ENCODE measurements at regions not wholly inside any gene's neighbourhood (a gene's known extent, or its start where the extent isn't known, plus 50 kb on each side); places are given as distances from the start of the nearest gene placed in this dataset.

DNA sequence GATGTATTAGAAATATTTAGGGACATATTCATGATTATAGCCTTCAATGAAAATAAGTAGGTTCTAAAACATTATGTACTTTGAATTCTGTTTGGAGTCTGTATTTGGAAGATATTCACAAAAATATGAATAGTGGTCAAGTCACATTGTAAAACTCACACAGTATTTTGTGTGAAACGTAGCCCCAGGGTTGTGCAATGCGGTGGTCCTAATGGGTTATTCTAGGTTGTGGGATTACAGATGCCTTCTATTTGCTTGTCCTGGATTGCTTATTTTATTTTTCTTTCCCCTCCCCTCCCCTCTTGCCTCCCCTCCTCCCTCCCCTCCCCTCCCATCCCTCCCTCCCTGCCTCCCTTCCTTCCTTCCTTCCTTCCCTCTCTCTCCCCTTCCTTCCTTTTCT lies 93.7 kb upstream of the THUMPD2 start (continued):
- TF ChIP-seq ZIC2 (tag by site-specific recombination; IDR thresholded peaks at IDR 0.05) (no peak), GLI4 (tag by site-specific recombination; IDR thresholded peaks at IDR 0.05) (no peak), ZNF510 (tag by site-specific recombination; IDR thresholded peaks at IDR 0.05; ENCODE audit: insufficient replicate concordance) (no peak), ZNF776 (tag by site-specific recombination; IDR thresholded peaks at IDR 0.05; ENCODE audit: borderline replicate concordance) (no peak), ZNF426 (tag by site-specific recombination; IDR thresholded peaks at IDR 0.05) (no peak), ZNF114 (tag by site-specific recombination; IDR thresholded peaks at IDR 0.05) (no peak)

DNA sequence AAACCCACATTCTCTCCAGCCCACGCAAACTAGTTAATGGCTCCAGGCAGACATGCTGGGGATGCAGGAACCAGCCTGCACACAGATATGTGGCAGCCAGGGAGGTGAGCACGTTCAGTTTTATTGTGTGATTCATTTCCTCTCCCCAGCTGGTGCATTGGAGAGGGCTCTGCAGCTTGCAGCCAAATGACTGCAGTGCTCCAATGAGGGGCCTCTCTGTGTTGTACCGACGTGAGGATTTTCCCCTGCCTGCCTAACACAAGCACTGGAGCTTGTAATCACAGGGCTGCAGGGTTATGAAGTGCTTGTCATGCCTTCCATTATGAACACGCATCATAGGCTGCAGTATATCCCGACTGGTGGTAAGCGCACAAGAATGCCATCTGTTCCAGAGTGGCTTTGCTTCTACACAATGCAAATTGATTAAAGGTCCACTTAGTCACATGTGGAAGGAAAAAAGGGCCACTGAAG lies 92.3 kb upstream of the THUMPD2 start:
- H3K9me3 ChIP-seq (ENCODE audit: control insufficient read depth, insufficient read depth, low read depth, low read length), result no peaks in the 10 kb centered on the region
- no peaks in the 10 kb centered on the region for H3K4me1 ChIP-seq (ENCODE audit: control insufficient read depth, insufficient read depth, low read length)
- no peaks in the 10 kb centered on the region for H3K36me3 ChIP-seq (ENCODE audit: control insufficient read depth in 2 of 2, insufficient read depth in 1 of 2, low read length in 2 of 2)
- H3K27ac ChIP-seq (ENCODE audit: extremely low read depth, low read depth, low read length), result no peak overlapping the region
- ChIA-PET CTCF (interaction anchor here (0.6 kb wide), 2 partner anchors 494 to 626 kb away, joined by 3 to 5 read pairs; no protein-coding TSS in a partner anchor), POLR2A (no interaction called here)
- TF ChIP-seq ZNF514 (tag by site-specific recombination; IDR thresholded peaks at IDR 0.05) (no peak), ZNF248 (tag by site-specific recombination; IDR thresholded peaks at IDR 0.05) (no peak), ZNF670 (tag by site-specific recombination; IDR thresholded peaks at IDR 0.05; ENCODE audit: low read depth) (no peak), ZNF585B (tag by site-specific recombination; IDR thresholded peaks at IDR 0.05) (no peak), ZNF350 (tag by site-specific recombination; IDR thresholded peaks at IDR 0.05) (no peak), ZNF677 (tag by site-specific recombination; IDR thresholded peaks at IDR 0.05) (no peak)
- TF ChIP-seq, protein P1, sequence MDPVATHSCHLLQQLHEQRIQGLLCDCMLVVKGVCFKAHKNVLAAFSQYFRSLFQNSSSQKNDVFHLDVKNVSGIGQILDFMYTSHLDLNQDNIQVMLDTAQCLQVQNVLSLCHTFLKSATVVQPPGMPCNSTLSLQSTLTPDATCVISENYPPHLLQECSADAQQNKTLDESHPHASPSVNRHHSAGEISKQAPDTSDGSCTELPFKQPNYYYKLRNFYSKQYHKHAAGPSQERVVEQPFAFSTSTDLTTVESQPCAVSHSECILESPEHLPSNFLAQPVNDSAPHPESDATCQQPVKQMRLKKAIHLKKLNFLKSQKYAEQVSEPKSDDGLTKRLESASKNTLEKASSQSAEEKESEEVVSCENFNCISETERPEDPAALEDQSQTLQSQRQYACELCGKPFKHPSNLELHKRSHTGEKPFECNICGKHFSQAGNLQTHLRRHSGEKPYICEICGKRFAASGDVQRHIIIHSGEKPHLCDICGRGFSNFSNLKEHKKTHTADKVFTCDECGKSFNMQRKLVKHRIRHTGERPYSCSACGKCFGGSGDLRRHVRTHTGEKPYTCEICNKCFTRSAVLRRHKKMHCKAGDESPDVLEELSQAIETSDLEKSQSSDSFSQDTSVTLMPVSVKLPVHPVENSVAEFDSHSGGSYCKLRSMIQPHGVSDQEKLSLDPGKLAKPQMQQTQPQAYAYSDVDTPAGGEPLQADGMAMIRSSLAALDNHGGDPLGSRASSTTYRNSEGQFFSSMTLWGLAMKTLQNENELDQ (tag by site-specific recombination; IDR thresholded peaks at IDR 0.05; ENCODE audit: low read depth), result no peak
- TF ChIP-seq, protein P2, sequence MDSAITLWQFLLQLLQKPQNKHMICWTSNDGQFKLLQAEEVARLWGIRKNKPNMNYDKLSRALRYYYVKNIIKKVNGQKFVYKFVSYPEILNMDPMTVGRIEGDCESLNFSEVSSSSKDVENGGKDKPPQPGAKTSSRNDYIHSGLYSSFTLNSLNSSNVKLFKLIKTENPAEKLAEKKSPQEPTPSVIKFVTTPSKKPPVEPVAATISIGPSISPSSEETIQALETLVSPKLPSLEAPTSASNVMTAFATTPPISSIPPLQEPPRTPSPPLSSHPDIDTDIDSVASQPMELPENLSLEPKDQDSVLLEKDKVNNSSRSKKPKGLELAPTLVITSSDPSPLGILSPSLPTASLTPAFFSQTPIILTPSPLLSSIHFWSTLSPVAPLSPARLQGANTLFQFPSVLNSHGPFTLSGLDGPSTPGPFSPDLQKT (IDR thresholded peaks at IDR 0.05; ENCODE audit: borderline replicate concordance, low read depth, low read length), result no peak
- no peak overlapping the region for H3K4me3 ChIP-seq (ENCODE audit: low read depth, low read length)

DNA sequence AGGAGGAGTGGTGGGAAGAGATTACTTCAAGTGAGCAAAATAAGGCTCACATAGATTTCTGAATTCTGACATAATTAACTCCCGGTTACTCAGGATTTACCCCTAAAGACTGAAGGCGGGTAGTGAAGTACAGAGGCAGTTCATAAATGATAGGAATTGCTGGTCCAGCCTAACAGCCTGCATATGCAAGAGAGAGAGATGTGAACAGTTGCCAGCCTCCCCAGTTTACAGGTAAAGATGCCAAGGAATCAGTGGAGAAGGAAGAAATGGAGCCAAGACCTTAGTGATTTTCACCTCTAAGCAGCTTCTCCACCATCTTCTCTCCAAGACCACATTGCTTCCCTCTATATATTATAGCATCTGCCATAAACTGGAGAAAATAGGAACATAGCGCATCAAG lies 91.8 kb upstream of the THUMPD2 start:
- ChIA-PET CTCF (no interaction called here), POLR2A (no interaction called here)
- no peak overlapping the region for H3K27ac ChIP-seq (ENCODE audit: extremely low read depth, low read depth, low read length)
- H3K9me3 ChIP-seq (ENCODE audit: control insufficient read depth, insufficient read depth, low read depth, low read length), result no peaks in the 10 kb centered on the region
- no peak for TF ChIP-seq ZNF175 (tag by site-specific recombination; IDR thresholded peaks at IDR 0.05)
- TF ChIP-seq ZNF626 (tag by site-specific recombination; IDR thresholded peaks at IDR 0.05), result no peak
- no peak for TF ChIP-seq ZNF837 (tag by site-specific recombination; IDR thresholded peaks at IDR 0.05)
- TF ChIP-seq ZNF670 (tag by site-specific recombination; IDR thresholded peaks at IDR 0.05; ENCODE audit: low read depth), result no peak
- TF ChIP-seq, protein P3, sequence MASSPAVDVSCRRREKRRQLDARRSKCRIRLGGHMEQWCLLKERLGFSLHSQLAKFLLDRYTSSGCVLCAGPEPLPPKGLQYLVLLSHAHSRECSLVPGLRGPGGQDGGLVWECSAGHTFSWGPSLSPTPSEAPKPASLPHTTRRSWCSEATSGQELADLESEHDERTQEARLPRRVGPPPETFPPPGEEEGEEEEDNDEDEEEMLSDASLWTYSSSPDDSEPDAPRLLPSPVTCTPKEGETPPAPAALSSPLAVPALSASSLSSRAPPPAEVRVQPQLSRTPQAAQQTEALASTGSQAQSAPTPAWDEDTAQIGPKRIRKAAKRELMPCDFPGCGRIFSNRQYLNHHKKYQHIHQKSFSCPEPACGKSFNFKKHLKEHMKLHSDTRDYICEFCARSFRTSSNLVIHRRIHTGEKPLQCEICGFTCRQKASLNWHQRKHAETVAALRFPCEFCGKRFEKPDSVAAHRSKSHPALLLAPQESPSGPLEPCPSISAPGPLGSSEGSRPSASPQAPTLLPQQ (tag by site-specific recombination; IDR thresholded peaks at IDR 0.05), result no peak
- no peak for TF ChIP-seq ZSCAN30 (tag by site-specific recombination; IDR thresholded peaks at IDR 0.05)
- H3K4me3 ChIP-seq (ENCODE audit: low read depth, low read length), result no peak overlapping the region
- no peaks in the 10 kb centered on the region for H3K36me3 ChIP-seq (ENCODE audit: control insufficient read depth in 2 of 2, insufficient read depth in 1 of 2, low read length in 2 of 2)
- no peaks in the 10 kb centered on the region for H3K4me1 ChIP-seq (ENCODE audit: control insufficient read depth, insufficient read depth, low read length)
